GM19239 (cell line): ENCODE measurements at regions not wholly inside any gene's neighbourhood (a gene's known extent, or its start where the extent isn't known, plus 50 kb on each side); places are given as distances from the start of the nearest gene placed in this dataset.
"Not testable (repeated sequence)": the region's sequence is repeated elsewhere in the genome, so short reads cannot be mapped to it uniquely, and the experiment has no call there.

ENCODE experiments used
- DNase-seq: peaks from one replicate; pipeline ENCODE4 v3.0.0; 2011; ENCODE audit warnings: low spot score; ENCODE audit not compliant: insufficient read length
- FAIRE-seq: peaks from 2 replicates; lab custom pipeline; 2011; peaks lifted over from hg19 to GRCh38; lab: Jason Lieb, UNC

DNA sequence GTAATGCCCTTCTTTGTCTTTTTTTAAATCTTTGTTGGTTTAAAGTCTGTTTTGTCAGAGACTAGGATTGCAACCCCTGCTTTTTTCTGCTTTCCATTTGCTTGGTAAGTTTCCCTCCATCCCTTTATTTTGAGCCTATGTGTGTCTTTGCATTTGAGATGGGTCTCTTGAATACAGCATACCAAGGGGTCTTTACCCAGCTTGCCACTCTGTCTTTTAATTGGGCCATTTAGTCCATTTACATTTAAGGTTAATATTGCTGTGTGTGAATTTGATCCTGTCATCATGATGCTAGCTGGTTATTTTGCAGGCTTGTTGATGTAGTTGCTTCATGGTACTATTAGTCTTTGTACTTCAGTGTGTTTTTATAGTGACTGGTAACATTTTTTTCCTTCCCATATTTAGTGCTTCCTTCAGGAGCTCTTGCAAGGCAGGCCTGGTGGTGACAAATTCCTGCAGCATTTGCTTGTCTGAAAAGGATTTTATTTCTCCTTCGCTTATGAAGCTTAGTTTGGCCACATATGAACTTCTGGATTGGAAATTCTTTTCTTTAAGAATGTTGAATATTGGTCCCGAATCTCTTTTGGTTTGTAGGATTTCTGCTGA, 215.0 kb downstream of the CYB561 start:
- DNase-seq, FAIRE-seq: not testable (repeated sequence)

GRCh38 chr17:63232565-63233310, 213.4 kb downstream of the CYB561 start:
- no peak for FAIRE-seq

GRCh38 chr17:63240106-63240505, 206.0 kb downstream of the CYB561 start:
- no peak for FAIRE-seq
- DNase-seq, result no peak

More at GRCh38 chr17:63232565-63233310, 213.4 kb downstream of the CYB561 start:
- DNase-seq, result no peak

DNA sequence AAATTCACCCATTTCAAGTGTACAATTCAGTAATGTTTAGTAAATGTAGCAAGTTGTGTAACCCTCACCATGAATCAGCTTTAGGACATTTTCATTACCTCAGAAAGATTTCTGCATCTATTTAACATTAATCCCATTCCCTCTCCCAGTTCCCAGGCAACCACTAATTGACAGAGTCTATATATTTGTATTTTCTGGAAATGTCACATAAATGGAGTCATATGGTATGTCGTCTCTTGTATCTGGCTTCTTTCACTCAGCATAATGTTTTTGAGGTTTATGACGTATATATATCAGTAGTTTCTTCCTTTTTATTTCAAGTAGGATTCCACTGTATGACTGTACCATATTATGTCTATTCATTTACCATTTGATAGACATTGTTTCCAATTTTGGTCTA, 199.8 kb downstream of the CYB561 start:
- no peak for DNase-seq
- FAIRE-seq, result no peak

- FAIRE-seq (no peak), DNase-seq (no peak)
These were observed 198.4 kb downstream of the CYB561 start for GRCh38 chr17:63247706-63248105.

GRCh38 chr17:63249256-63250004, 196.7 kb downstream of the CYB561 start:
- DNase-seq, result no peak

DNA sequence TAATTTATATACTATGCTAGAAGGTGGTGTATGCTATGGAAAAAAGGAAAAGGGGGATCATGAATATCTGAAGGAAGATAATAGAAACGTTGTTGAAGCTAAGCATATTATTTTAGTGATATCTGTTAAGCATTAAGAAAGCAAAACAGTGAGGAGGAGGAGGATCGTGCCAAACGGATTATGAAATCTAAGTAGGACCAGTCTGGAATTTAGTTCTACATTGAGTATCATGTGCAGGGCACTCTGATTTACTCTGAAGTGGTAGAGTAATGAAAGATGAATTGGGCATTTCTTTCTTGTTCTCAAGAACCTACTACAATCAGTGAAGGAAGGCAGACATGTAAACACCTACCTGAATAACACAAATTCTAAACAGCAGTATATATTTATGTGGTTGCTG, 195.3 kb downstream of the CYB561 start:
- FAIRE-seq (no peak), DNase-seq (no peak)

More at GRCh38 chr17:63249256-63250004, 196.7 kb downstream of the CYB561 start:
- no peak for FAIRE-seq

GRCh38 chr17:63258785-63259184, 187.3 kb downstream of the CYB561 start:
- FAIRE-seq (no peak), DNase-seq (no peak)

DNA sequence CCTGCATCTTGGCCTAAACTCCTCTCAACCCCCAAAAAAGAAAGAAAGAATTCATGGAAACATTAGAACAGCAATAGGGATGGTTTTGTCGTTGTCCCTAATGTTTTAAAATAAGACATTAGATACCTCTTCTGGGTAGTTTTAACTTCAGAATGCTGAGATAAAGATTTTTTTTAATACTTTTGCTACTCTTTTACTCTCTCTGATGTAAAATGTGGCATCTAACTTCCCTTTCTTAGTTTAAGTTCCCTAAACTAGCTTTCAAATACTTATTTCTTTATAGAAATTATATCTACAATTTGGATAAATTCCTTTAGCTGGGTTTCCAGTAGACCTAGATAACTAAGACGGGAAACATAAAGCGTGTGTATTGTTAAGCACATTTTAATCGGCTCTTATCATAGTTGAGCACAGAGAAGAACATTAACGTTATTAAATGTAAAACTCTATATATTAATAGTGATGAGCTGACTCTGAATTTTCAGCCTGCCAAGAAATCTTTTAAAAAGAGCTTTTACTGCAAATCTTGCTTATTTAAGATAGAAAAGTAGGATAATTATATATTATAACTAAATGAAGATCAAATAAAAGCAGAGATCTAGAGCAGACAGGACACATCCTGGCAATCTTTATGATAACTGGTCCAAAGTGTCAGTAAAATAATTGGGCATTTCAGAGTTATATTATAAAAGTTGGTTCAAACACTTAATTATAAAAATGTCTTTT, 183.2 kb downstream of the CYB561 start:
- DNase-seq (no peak), FAIRE-seq (no peak)

DNA sequence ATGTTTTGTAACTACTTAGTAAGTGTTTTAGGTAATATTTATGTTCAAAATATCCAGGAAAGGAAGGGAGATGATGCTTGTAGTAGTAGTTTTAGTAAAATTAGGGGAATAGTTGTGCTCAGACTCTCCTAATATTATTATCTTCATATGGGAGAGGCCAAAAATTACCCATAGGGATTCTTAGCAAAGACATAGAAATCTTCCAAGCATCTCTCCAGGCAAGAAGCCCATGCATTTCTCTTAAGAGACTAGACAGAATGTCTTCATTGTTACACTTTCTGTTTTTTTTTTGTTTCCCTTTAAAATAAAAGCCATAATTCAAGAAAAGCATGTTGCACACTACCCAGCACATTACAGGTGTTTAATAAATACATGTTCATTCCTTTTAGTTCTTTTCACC, 180.6 kb downstream of the CYB561 start:
- no peak for FAIRE-seq
- DNase-seq, result no peak

DNA sequence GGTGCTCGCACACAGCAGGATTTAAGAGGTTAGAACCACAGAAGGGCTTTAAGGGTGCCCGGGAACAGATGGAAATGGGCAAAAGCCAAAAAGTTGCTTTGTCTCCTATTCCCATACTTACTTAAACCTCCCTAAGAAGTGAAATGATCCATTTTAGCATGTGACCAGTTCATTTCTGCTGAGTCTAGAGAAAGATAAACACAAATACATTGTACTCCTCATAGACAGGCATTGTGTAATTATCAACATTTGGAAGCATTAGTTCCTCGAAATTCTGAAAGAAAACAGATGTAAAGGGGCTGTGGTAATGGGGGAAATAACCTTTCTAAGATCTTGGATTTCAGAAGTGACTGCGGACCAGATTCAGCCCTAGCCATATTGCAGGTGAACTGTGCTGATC, 178.3 kb downstream of the CYB561 start:
- DNase-seq, result no peak
- FAIRE-seq, result no peak

- DNase-seq (no peak), FAIRE-seq (no peak)
These were observed 177.3 kb downstream of the CYB561 start for GRCh38 chr17:63268827-63269226.

- DNase-seq, result no peak
- no peak for FAIRE-seq
These were observed 175.5 kb downstream of the CYB561 start for GRCh38 chr17:63270610-63271009.

- DNase-seq, result no peak
- no peak for FAIRE-seq
These were observed 172.0 kb downstream of the CYB561 start for GRCh38 chr17:63274146-63274545.

GRCh38 chr17:63275318-63275970, 170.7 kb downstream of the CYB561 start:
- FAIRE-seq, result no peak
- DNase-seq, result no peak

DNA sequence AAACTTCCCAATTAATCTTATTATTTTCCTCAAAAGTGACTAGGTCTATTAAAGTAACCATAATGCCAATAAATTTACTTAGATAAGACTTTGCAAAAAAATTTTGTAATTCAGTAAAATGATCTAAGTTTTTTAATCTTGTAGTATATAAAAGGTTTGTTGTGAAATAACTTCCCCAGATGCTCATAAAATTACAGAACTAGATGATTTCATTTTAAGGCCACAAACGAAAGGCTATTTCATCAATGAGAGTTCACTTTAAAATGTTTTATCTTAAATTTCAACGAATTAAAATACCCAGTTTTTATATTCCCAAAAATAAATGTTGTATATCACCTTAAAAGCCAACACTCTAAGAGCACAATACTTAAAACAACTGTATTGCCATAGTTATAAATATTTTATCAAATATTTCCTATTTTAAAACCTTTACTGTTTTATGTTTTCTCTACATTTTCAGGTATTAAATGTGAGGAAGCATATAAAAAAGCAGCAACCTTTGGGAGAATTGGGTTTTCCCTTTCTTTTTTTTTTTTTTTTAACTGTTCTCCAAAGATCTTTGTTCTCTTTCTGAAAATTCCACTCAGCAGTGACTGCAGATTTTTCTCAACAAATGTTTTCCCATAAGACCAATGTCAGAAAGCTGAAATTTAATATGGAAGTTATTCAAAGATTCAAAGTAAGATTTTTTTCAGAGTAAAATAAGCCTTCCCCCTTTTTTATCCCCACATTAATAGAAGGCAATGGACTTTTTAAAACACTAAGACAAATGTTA, 169.9 kb downstream of the CYB561 start:
- DNase-seq (no peak), FAIRE-seq (no peak)

DNA sequence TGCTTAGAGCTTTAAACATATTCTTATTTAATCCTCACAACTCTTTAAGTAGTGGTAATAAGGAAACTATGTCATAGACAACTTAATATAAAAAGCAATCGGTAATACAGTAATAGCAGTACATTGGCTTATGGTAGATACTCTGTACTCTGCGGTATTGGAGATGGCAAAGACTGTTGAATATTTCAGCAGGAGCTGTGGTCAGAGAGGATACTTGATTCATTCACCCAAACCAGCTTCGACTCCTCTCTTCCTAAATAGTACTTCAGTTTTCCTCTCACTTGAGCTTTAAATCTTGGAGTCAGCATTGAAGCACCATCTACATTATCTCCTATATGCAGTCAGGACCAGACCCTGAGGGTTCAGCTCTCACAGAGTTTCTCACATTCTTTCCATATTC, 169.3 kb downstream of the CYB561 start:
- FAIRE-seq (no peak), DNase-seq (no peak)

- FAIRE-seq (no peak), DNase-seq (no peak)
These were observed 168.5 kb downstream of the CYB561 start for GRCh38 chr17:63277629-63278028.

DNA sequence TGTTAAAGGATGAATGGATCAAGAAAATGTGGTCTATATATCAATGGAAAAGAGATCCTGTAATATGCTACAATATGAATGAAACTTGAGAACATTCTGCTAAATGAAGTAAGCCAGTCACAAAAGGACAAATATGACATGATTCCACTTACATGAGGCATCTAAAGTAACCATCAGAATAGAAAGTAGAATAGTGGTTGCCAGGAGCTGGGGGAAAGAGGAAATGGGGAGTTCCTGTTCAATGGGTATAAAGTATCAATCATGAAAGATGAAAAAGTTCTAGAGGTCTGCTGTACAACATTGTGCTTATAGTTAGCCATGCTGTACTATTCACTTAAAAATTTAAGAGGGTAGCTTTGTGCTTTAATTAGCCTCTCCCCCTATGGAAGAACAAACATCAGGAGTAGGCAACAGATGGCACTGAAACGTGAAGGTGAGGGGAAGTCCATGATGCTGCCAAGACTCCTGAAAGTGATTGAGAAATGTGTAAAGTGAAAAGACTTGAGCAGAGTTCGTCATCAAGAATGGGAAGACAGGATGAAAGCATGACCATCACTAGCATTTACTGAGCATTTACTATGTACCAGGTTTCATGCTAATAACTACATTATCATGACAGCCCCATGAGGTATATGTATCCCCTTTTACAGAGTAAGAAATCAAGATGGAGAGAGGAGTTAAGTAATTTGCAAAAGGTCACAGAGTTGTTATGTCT, 167.2 kb downstream of the CYB561 start:
- no peak for FAIRE-seq
- DNase-seq, result no peak
